HEK293 (cell line): ENCODE measurements at regions not wholly inside any gene's neighbourhood (a gene's known extent, or its start where the extent isn't known, plus 50 kb on each side); places are given as distances from the start of the nearest gene placed in this dataset.

ENCODE experiments used
- CTCF ChIA-PET: fragments of 350-600 bp; formaldehyde crosslinking; extraction: SDS; loops from one replicate; lab custom pipeline; 2021; ENCODE audit warnings: antibody characterized with exemption; lab: Yijun Ruan, JAX
- POLR2A ChIA-PET: fragments of 300-600 bp; formaldehyde crosslinking; extraction: SDS; loops from one replicate; lab custom pipeline; 2020; ENCODE audit warnings: antibody characterized with exemption, inconsistent platforms; lab: Yijun Ruan, JAX
- H3K27ac ChIP-seq: fragments of 200-500 bp; sonication (Bioruptor generic); 2 replicates; pipeline ENCODE4 v1.5.1; 2014; ENCODE audit warnings: low read depth, low read length, control low read depth, inconsistent platforms; ENCODE audit errors: extremely low read depth
- H3K36me3 ChIP-seq, 2 experiments: fragments of 200-500 bp in 1 of 2; sonication (Bioruptor generic) in 1 of 2; 1 replicate in 1 of 2; 2 replicates in 1 of 2; pipeline ENCODE4 v1.5.1; 2014 to 2017; ENCODE audit warnings: inconsistent platforms in 2 of 2, low read length in 2 of 2; ENCODE audit not compliant: control insufficient read depth in 2 of 2, insufficient read depth in 1 of 2
- H3K4me1 ChIP-seq: fragments of 200-500 bp; sonication (Bioruptor generic); 2 replicates; pipeline ENCODE4 v1.5.1; 2014; ENCODE audit warnings: mild to moderate bottlenecking, low read length, inconsistent platforms; ENCODE audit not compliant: control insufficient read depth, insufficient read depth
- H3K4me3 ChIP-seq: 2 replicates; pipeline ENCODE4 v1.5.1; 2011; ENCODE audit warnings: low read depth, mild to moderate bottlenecking, control low read depth, low read length, moderate library complexity
- H3K9me3 ChIP-seq: fragments of 200-500 bp; sonication (Bioruptor generic); 2 replicates; pipeline ENCODE4 v1.5.1; 2014; ENCODE audit warnings: low read depth, low read length, inconsistent platforms; ENCODE audit not compliant: control insufficient read depth, insufficient read depth
- BCL6B ChIP-seq: fragments of 450-650 bp; formaldehyde crosslinking; IDR thresholded peaks from 2 replicates; pipeline ENCODE4 v1.5.1; 2017; ENCODE audit warnings: missing biosample characterization, missing genetic modification characterization
- HOXA7 ChIP-seq: sonication (generic); formaldehyde crosslinking; IDR thresholded peaks from 2 replicates; pipeline ENCODE4 v1.8.1; 2022; ENCODE audit warnings: missing genetic modification reagents, borderline replicate concordance
- KLF10 ChIP-seq: fragments of 450-650 bp; IDR thresholded peaks from 2 replicates; pipeline ENCODE4 v1.5.1; 2018; ENCODE audit warnings: missing biosample characterization, mild to moderate bottlenecking, missing genetic modification characterization
- PRDM2 ChIP-seq: fragments of 450-650 bp; formaldehyde crosslinking; IDR thresholded peaks from 2 replicates; pipeline ENCODE4 v1.5.1; 2016; ENCODE audit warnings: missing biosample characterization, missing genetic modification characterization, borderline replicate concordance
- YY2 ChIP-seq: fragments of 450-650 bp; formaldehyde crosslinking; IDR thresholded peaks from 2 replicates; pipeline ENCODE4 v1.5.1; 2016; ENCODE audit warnings: missing biosample characterization, missing genetic modification characterization
- ZFP41 ChIP-seq: fragments of 450-650 bp; formaldehyde crosslinking; IDR thresholded peaks from 2 replicates; pipeline ENCODE4 v1.5.1; 2016; ENCODE audit warnings: missing biosample characterization, missing genetic modification characterization, borderline replicate concordance
- ZNF157 ChIP-seq: fragments of 450-650 bp; formaldehyde crosslinking; IDR thresholded peaks from 2 replicates; pipeline ENCODE4 v1.5.1; 2016; ENCODE audit warnings: missing biosample characterization, missing genetic modification characterization
- ZNF248 ChIP-seq: fragments of 450-650 bp; formaldehyde crosslinking; IDR thresholded peaks from 2 replicates; pipeline ENCODE4 v1.5.1; 2017; ENCODE audit warnings: missing biosample characterization, missing genetic modification characterization
- ZNF280C ChIP-seq: fragments of 450-650 bp; formaldehyde crosslinking; IDR thresholded peaks from 2 replicates; pipeline ENCODE4 v1.5.1; 2016; ENCODE audit warnings: missing biosample characterization, missing genetic modification characterization
- ZNF398 ChIP-seq: fragments of 450-650 bp; formaldehyde crosslinking; IDR thresholded peaks from 2 replicates; pipeline ENCODE4 v1.5.1; 2017; ENCODE audit warnings: missing biosample characterization, missing genetic modification characterization
- ZNF473 ChIP-seq: fragments of 450-650 bp; formaldehyde crosslinking; IDR thresholded peaks from 2 replicates; pipeline ENCODE4 v1.5.1; 2017; ENCODE audit warnings: missing biosample characterization, missing genetic modification characterization
- ZNF529 ChIP-seq: fragments of 450-650 bp; formaldehyde crosslinking; IDR thresholded peaks from 2 replicates; pipeline ENCODE4 v1.5.1; 2017; ENCODE audit warnings: missing genetic modification characterization, missing biosample characterization; ENCODE audit not compliant: insufficient replicate concordance
- ZNF544 ChIP-seq: fragments of 450-650 bp; formaldehyde crosslinking; IDR thresholded peaks from 2 replicates; pipeline ENCODE4 v1.5.0; 2017; ENCODE audit warnings: missing biosample characterization, missing genetic modification characterization
- ZNF571 ChIP-seq: fragments of 450-650 bp; formaldehyde crosslinking; IDR thresholded peaks from 2 replicates; pipeline ENCODE4 v1.5.0; 2017; ENCODE audit warnings: missing biosample characterization, missing genetic modification characterization
- ZNF629 ChIP-seq: fragments of 450-650 bp; formaldehyde crosslinking; IDR thresholded peaks from 2 replicates; pipeline ENCODE4 v1.5.1; 2017; ENCODE audit warnings: missing biosample characterization, missing genetic modification characterization
- ZNF639 ChIP-seq: fragments of 450-650 bp; formaldehyde crosslinking; IDR thresholded peaks from 2 replicates; pipeline ENCODE4 v1.5.1; 2016; ENCODE audit warnings: missing biosample characterization, missing genetic modification characterization
- ZNF701 ChIP-seq: fragments of 450-650 bp; formaldehyde crosslinking; IDR thresholded peaks from 2 replicates; pipeline ENCODE4 v1.5.1; 2016; ENCODE audit warnings: missing biosample characterization, missing genetic modification characterization
- ZNF707 ChIP-seq: fragments of 450-650 bp; formaldehyde crosslinking; IDR thresholded peaks from 2 replicates; pipeline ENCODE4 v1.5.1; 2016; ENCODE audit warnings: missing biosample characterization, missing genetic modification characterization

- no peak overlapping the region for H3K4me3 ChIP-seq
- no peaks in the 10 kb centered on the region for H3K4me1 ChIP-seq
- ChIA-PET CTCF (interaction anchor here (0.7 kb wide), 1 partner anchor 11 kb away, joined by 4 read pairs; no protein-coding TSS in a partner anchor), POLR2A (no interaction called here)
- no peaks in the 10 kb centered on the region for H3K36me3 ChIP-seq
- H3K9me3 ChIP-seq, result no peaks in the 10 kb centered on the region
- TF ChIP-seq KLF10, result no peak
- TF ChIP-seq ZNF248 (tag by site-specific recombination), result no peak
- no peak for TF ChIP-seq YY2 (tag by site-specific recombination)
- TF ChIP-seq ZNF157, result no peak
- TF ChIP-seq ZNF639, result no peak
- TF ChIP-seq ZNF473 (tag by site-specific recombination), result no peak
- no peak for TF ChIP-seq ZNF544
- TF ChIP-seq ZNF629, result no peak
- TF ChIP-seq ZNF529 (tag by site-specific recombination), result no peak
- H3K27ac ChIP-seq, result no peak overlapping the region
Measured at GRCh38 chr5:28132151-28132550, 1093.8 kb upstream of the CDH9 start.

GRCh38 chr5:28117691-28118090 is 1079.3 kb upstream of the CDH9 start:
- ChIA-PET POLR2A (no interaction called here), CTCF (no interaction called here)
- no peaks in the 10 kb centered on the region for H3K4me1 ChIP-seq
- no peak overlapping the region for H3K4me3 ChIP-seq
- no peak overlapping the region for H3K27ac ChIP-seq
- H3K36me3 ChIP-seq, result no peaks in the 10 kb centered on the region
- no peaks in the 10 kb centered on the region for H3K9me3 ChIP-seq
- TF ChIP-seq BCL6B (tag by site-specific recombination) (no peak), ZNF157 (no peak), ZNF571 (tag by site-specific recombination) (no peak), ZNF707 (tag by site-specific recombination) (no peak), ZFP41 (tag by site-specific recombination) (no peak), ZNF398 (tag by site-specific recombination) (no peak), ZNF701 (tag by site-specific recombination) (no peak), ZNF280C (tag by site-specific recombination) (no peak)
- TF ChIP-seq, all 188 proteins: peak for 0

GRCh38 chr5:28117273-28117672 is 1078.9 kb upstream of the CDH9 start:
- no peaks in the 10 kb centered on the region for H3K9me3 ChIP-seq
- no peak overlapping the region for H3K4me3 ChIP-seq
- ChIA-PET CTCF (no interaction called here), POLR2A (no interaction called here)
- no peak overlapping the region for H3K27ac ChIP-seq
- H3K4me1 ChIP-seq, result no peaks in the 10 kb centered on the region
- H3K36me3 ChIP-seq, result no peaks in the 10 kb centered on the region
- TF ChIP-seq HOXA7 (CRISPR knock-in tag) (no peak), PRDM2 (tag by site-specific recombination) (no peak)
